ENCODE measurements at regions not wholly inside any gene's neighbourhood (a gene's known extent, or its start where the extent isn't known, plus 50 kb on each side); places are given as distances from the start of the nearest gene placed in this dataset.

- WGBS, 3 donors = 92 to 96% (median 95%) methylated on average over 5 of the region's 5 CpGs
- no peak for DNase-seq
- H3K27ac ChIP-seq = no peak overlapping the region
- TF ChIP-seq, protein P1, sequence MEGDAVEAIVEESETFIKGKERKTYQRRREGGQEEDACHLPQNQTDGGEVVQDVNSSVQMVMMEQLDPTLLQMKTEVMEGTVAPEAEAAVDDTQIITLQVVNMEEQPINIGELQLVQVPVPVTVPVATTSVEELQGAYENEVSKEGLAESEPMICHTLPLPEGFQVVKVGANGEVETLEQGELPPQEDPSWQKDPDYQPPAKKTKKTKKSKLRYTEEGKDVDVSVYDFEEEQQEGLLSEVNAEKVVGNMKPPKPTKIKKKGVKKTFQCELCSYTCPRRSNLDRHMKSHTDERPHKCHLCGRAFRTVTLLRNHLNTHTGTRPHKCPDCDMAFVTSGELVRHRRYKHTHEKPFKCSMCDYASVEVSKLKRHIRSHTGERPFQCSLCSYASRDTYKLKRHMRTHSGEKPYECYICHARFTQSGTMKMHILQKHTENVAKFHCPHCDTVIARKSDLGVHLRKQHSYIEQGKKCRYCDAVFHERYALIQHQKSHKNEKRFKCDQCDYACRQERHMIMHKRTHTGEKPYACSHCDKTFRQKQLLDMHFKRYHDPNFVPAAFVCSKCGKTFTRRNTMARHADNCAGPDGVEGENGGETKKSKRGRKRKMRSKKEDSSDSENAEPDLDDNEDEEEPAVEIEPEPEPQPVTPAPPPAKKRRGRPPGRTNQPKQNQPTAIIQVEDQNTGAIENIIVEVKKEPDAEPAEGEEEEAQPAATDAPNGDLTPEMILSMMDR (IDR thresholded peaks at IDR 0.05) = no peak
- TF ChIP-seq EP300 (IDR thresholded peaks at IDR 0.05) (no peak), POLR2A (IDR thresholded peaks at IDR 0.05) (no peak)
- H3K9me3 ChIP-seq = no peaks in the 10 kb centered on the region
- H3K4me1 ChIP-seq (ENCODE audit: insufficient read depth) = no peaks in the 10 kb centered on the region
- intact Hi-C loops (cut with DNase I) = no loop called here
- no peaks in the 10 kb centered on the region for H3K36me3 ChIP-seq
- no peaks in the 10 kb centered on the region for H3K27me3 ChIP-seq
- H3K4me3 ChIP-seq = no peak overlapping the region
These were observed 309.0 kb downstream of the TFEC start for GRCh38 chr7:115721293-115722217.

DNA sequence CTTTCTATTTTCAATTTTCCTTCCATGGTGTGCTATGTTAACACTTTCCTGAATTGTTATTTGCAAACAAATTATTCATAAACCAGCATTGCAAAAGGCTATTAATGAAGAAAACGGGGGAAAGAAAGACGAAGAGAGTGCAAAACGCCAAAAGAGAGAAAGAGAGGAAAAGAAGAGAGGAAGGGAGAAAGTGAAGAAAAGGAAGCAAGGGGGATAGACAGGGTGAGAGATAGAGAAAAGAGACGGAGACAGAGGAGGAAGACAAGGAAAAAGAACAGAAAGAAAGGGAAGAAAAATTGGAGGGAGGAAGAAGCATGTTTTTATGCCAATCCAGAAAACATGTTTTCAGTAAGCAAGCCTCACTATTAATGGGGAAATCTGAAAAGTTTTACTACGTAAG, 310.6 kb downstream of the TFEC start:
- Histone ChIP-seq H3K9me3 (no peaks in the 10 kb centered on the region), H3K36me3 (no peaks in the 10 kb centered on the region), H3K27me3 (no peaks in the 10 kb centered on the region), H3K27ac (no peak overlapping the region), H3K4me3 (no peak overlapping the region), H3K4me1 (ENCODE audit: insufficient read depth) (no peaks in the 10 kb centered on the region)
- WGBS, 3 donors = 70 to 74% (median 71%) methylated on average over 5 of the region's 5 CpGs
- intact Hi-C loops (cut with DNase I) = no loop called here
- DNase-seq = no peak
- TF ChIP-seq POLR2A (IDR thresholded peaks at IDR 0.05) = no peak
- TF ChIP-seq EP300 (IDR thresholded peaks at IDR 0.05) = no peak
- TF ChIP-seq, protein P1 (IDR thresholded peaks at IDR 0.05) = no peak

GRCh38 chr7:115709664-115710063, 320.9 kb downstream of the TFEC start:
- no peaks in the 10 kb centered on the region for H3K9me3 ChIP-seq
- 93 to 94% (median 94%) methylated on average over 6 of the region's 6 CpGs for WGBS, 3 donors
- TF ChIP-seq EP300 (IDR thresholded peaks at IDR 0.05) = no peak
- no peaks in the 10 kb centered on the region for H3K27me3 ChIP-seq
- H3K4me3 ChIP-seq = no peak overlapping the region
- H3K4me1 ChIP-seq (ENCODE audit: insufficient read depth) = no peaks in the 10 kb centered on the region
- no peak overlapping the region for H3K27ac ChIP-seq
- no peaks in the 10 kb centered on the region for H3K36me3 ChIP-seq
- intact Hi-C loops (cut with DNase I) = no loop called here
- no peak for DNase-seq

DNA sequence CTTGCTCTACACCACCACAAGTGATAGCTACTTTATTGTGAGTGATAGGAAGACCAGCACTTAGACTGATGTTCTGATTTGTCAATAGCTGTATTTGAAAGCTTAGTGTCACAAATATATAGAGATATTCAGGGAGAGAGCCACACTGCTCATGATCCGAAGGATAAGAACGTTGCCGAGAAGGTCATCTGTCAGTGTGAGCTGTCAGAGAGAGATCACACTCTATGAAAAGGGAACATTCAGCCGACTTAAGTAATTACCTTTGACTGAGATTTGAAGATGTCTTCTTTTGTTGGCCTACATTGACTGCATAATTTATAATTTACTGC, 322.6 kb downstream of the TFEC start:
- H3K27ac ChIP-seq = no peak overlapping the region
- no peak overlapping the region for H3K4me3 ChIP-seq
- intact Hi-C loops (cut with DNase I) = no loop called here
- H3K9me3 ChIP-seq = no peaks in the 10 kb centered on the region
- H3K27me3 ChIP-seq = no peaks in the 10 kb centered on the region
- no peak for DNase-seq
- no peaks in the 10 kb centered on the region for H3K4me1 ChIP-seq (ENCODE audit: insufficient read depth)
- no peaks in the 10 kb centered on the region for H3K36me3 ChIP-seq
- TF ChIP-seq POLR2A (IDR thresholded peaks at IDR 0.05) (no peak), EP300 (IDR thresholded peaks at IDR 0.05) (no peak)
- TF ChIP-seq, protein P1 (IDR thresholded peaks at IDR 0.05) = no peak
- WGBS, 3 donors = 82 to 90% (median 88%) methylated on average over 4 of the region's 4 CpGs

DNA sequence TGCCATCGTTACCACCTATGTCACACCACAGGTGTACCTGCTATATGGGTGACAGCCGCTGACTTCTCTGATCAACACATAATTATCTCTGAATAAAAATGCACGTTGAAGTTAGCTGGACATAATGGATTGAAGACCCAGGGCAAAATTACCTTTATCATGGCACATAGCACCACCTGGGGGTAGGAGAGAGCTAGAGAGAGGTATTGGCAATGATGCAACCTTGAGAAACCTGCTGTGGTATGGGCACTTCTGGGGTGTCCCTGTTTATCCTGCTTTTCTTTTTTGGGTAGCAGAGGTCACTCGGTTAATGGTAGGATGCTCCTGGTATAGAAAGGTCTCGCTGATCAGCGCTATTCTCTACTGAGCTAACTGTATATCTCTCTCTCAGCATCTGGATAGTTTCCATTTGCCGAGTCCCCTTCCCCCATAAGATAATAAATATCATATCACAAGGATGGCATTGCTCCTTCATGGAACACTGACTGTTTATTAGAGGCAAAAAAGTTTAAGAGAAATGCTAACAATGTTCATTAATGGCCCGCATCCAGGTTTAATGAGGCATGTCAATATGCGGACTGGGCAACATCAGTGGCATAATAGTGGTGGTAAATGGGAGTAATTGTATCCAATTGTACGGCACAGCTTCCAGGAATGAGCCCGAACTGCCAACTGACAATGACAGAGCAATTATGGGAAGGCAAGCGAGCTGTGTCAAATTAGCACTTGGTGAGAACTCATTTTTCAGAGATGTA, 323.1 kb downstream of the TFEC start:
- Histone ChIP-seq H3K9me3 (no peaks in the 10 kb centered on the region), H3K4me1 (ENCODE audit: insufficient read depth) (no peaks in the 10 kb centered on the region), H3K36me3 (no peaks in the 10 kb centered on the region), H3K27me3 (no peaks in the 10 kb centered on the region), H3K27ac (no peak overlapping the region), H3K4me3 (no peak overlapping the region)
- WGBS, 3 donors = 81 to 84% (median 82%) methylated on average over 12 of the region's 12 CpGs
- intact Hi-C loops (cut with DNase I) = no loop called here
- DNase-seq = no peak
- TF ChIP-seq, protein P1 (IDR thresholded peaks at IDR 0.05) = no peak
- no peak for TF ChIP-seq POLR2A (IDR thresholded peaks at IDR 0.05)
- no peak for TF ChIP-seq EP300 (IDR thresholded peaks at IDR 0.05)

All from ovary (tissue), 7 donors.